ENCODE measurements at regions not wholly inside any gene's neighbourhood (a gene's known extent, or its start where the extent isn't known, plus 50 kb on each side); places are given as distances from the start of the nearest gene placed in this dataset.
"Not testable (repeated sequence)": the region's sequence is repeated elsewhere in the genome, so short reads cannot be mapped to it uniquely, and the experiment has no call there.

- Histone ChIP-seq H3K27ac (no peak overlapping the region), H3K4me1 (no peaks in the 10 kb centered on the region), H3K36me3 (no peaks in the 10 kb centered on the region), H3K27me3 (ENCODE audit: low read depth) (no peaks in the 10 kb centered on the region), H3K9me3 (no peaks in the 10 kb centered on the region), H3K4me3 (no peak overlapping the region)
- DNase-seq (no peak), ATAC-seq (no peak)
- intact Hi-C loops (cut with DNase I), result no loop called here
- no peak for TF ChIP-seq CTCF (IDR thresholded peaks at IDR 0.05)
Measured at GRCh38 chr20:29762620-29763019, 1494.8 kb upstream of the DEFB115 start.

GRCh38 chr20:29763821-29764511 is 1493.5 kb upstream of the DEFB115 start:
- no peaks in the 10 kb centered on the region for H3K9me3 ChIP-seq
- H3K27me3 ChIP-seq (ENCODE audit: low read depth), result no peaks in the 10 kb centered on the region
- DNase-seq (no peak), ATAC-seq (no peak)
- intact Hi-C loops (cut with DNase I), result no loop called here
- no peak for TF ChIP-seq CTCF (IDR thresholded peaks at IDR 0.05)
- no peak overlapping the region for H3K4me3 ChIP-seq
- H3K27ac ChIP-seq, result no peak overlapping the region
- H3K4me1 ChIP-seq, result no peaks in the 10 kb centered on the region
- H3K36me3 ChIP-seq, result no peaks in the 10 kb centered on the region

DNA sequence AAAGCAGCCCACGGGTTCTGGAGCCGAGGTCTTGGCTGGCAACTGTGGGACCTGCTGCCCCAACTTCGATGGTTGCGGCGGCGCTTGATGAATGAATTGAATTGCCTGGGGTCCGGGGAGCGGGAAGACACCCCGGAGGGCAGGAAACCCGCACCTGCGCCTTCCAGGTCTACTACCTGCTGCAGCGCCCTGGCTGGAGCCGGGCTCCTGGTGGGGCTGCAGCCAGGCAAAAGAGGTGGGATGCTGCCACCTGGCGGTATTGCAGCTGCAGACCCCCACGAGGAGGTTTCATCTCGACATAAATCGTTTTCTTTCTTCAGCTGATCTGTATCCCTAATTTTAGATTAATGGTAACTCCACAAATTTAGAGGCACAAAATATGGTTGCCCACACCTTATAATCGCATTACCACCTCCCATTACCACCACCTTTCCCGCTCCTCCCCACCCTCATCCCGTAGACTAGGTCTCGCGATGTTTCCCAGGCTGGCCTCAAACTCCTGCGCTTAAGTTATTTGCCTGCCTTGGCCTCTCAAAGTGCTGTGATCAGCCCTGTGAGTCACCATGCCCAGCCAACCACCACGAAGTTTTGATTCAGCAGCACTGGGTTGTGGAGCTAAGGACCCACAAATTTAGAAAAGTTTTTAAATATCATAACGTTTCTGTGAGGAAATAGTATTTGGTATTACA is 1492.4 kb upstream of the DEFB115 start:
- H3K4me3 ChIP-seq; H3K27me3 ChIP-seq (ENCODE audit: low read depth); intact Hi-C loops (cut with DNase I); H3K4me1 ChIP-seq; H3K36me3 ChIP-seq; H3K27ac ChIP-seq; ATAC-seq; H3K9me3 ChIP-seq; DNase-seq: not testable (repeated sequence)
- peak; percentile 27 for TF ChIP-seq CTCF (IDR thresholded peaks at IDR 0.05)

GRCh38 chr20:29778033-29778432 is 1479.4 kb upstream of the DEFB115 start:
- H3K27me3 ChIP-seq (ENCODE audit: low read depth); H3K36me3 ChIP-seq; ATAC-seq; H3K27ac ChIP-seq; H3K4me1 ChIP-seq; H3K9me3 ChIP-seq; H3K4me3 ChIP-seq; intact Hi-C loops (cut with DNase I); DNase-seq: not testable (repeated sequence)

DNA sequence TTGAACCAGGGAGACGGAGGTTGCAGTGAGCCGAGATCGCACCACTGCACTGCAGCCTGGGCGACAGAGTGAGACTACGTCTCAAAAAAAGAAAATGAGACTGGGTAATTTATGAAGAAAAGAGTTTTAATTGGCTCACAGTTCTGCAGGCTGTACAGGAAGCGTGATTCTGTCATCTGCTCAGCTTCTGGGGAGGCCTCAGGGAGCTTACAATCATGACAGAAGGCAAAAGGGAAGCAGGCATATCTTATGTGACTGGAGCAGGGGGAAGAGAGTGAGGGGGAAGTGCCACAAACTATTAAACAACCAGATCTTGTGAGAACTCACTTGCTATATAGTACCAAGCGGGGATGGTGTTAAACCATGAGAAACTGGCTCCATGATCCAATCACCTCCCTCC is 1476.2 kb upstream of the DEFB115 start:
- DNase-seq; H3K27me3 ChIP-seq (ENCODE audit: low read depth); ATAC-seq; H3K27ac ChIP-seq; H3K4me3 ChIP-seq; H3K4me1 ChIP-seq; intact Hi-C loops (cut with DNase I); H3K36me3 ChIP-seq; H3K9me3 ChIP-seq: not testable (repeated sequence)

DNA sequence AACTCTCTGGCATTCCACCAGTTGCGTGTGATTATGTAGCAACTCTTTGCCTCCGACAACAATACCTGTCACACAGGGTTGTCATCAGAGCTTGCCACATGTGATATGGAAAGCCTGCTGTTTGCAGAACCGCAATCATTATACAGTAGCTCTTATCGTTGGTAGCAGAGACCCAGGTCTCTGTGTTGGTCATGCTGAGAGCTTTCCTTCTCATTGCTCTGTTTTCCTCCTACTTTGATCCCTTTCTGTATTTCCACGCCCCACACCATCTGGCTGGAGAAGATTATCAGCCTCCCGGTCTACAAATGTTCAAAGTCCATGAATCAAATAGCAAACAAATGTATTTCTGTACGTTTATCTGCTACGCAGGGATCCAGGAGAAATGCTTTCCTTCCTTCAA is 1475.6 kb upstream of the DEFB115 start:
- H3K36me3 ChIP-seq; intact Hi-C loops (cut with DNase I); H3K9me3 ChIP-seq; ATAC-seq; H3K4me3 ChIP-seq; H3K4me1 ChIP-seq; H3K27me3 ChIP-seq (ENCODE audit: low read depth); H3K27ac ChIP-seq; DNase-seq: not testable (repeated sequence)

DNA sequence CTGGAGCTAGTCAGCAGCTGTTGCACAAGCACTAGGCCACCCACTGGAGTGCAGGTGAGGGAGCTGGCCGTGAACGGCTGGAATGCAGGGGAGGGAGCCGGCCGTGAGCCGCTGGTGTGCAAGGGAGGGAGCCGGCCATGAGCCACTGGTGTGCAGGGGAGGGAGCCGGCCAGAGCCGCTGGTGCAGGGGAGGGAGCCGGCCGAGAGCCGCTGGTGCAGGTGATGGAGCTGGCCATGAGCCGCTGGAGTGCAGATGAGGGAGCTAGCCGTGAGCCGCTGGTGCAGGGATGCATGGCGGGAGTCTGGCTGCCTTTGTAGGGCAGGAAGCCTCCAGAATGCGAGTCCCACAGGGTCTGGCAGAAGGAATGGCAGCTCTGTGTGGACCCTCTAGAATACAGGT is 1470.0 kb upstream of the DEFB115 start:
- not testable (repeated sequence) for H3K4me3 ChIP-seq, DNase-seq, ATAC-seq

More for the DNA sequence above, 1470.0 kb upstream of the DEFB115 start:
- intact Hi-C loops (cut with DNase I); H3K36me3 ChIP-seq; H3K9me3 ChIP-seq; H3K4me1 ChIP-seq; H3K27ac ChIP-seq; H3K27me3 ChIP-seq (ENCODE audit: low read depth): not testable (repeated sequence)

Data from lower lobe of right lung (tissue), 2 donors.